Astrocyte (in vitro differentiated cells and primary cell): ENCODE measurements at regions not wholly inside any gene's neighbourhood (a gene's known extent, or its start where the extent isn't known, plus 50 kb on each side); places are given as distances from the start of the nearest gene placed in this dataset.

Source experiments
- EZH2 ChIP-seq: IDR thresholded peaks from 2 replicates; pipeline ENCODE4 v1.6.1; 2012; ENCODE audit warnings: mild to moderate bottlenecking, low read length, inconsistent platforms; ENCODE audit not compliant: insufficient read depth
- TF ChIP-seq, protein P1 (sequence below): IDR thresholded peaks from 2 replicates; pipeline ENCODE4 v1.5.1; 2011; ENCODE audit warnings: low read depth, mild to moderate bottlenecking, inconsistent platforms, low read length, moderate library complexity; ENCODE audit not compliant: insufficient read depth

DNA sequence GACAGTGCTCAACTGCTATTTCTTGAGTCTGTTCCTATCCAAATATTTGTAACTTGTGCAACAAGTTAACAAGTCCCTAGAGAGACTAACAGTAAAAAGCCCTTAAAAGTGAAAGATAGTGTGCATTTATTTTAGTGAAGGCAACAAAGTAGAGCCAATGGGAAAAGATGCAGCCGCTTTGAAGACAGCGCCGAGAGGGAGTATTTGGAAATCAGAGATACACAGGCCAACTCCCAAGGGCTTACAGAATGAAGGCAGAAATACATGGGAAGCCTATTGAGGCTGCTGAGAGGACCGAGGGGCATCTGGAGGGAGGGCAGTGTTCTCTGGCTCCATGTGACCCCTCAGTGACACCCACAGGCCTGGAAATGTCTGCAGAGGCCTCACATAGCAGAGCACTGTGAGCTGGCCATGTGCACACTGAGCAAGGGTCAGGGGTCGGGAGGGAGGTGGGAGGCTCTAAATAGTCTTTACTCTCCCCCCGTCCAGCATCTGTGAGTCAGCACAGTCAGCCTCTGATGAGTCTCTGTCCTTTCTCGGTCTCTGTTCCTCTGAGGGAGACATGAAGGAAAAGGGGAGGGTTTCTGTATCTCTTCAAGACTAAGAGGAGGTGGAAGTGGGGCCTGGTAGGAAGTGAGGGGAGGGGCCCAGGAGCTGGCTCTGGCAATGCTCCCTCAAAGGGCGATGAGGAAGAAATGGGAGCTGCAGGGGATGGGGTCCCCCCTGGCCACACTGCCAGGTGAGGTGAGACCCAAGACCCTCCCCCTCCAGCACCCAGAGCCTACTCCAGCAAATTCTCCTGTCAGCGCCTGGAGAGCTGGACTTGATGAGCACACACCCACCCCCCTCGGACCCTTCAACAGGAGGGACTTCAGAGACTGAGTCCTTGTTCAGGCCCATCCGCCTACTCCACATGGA, 133.6 kb downstream of the SP3 start:
- TF ChIP-seq, protein P1, sequence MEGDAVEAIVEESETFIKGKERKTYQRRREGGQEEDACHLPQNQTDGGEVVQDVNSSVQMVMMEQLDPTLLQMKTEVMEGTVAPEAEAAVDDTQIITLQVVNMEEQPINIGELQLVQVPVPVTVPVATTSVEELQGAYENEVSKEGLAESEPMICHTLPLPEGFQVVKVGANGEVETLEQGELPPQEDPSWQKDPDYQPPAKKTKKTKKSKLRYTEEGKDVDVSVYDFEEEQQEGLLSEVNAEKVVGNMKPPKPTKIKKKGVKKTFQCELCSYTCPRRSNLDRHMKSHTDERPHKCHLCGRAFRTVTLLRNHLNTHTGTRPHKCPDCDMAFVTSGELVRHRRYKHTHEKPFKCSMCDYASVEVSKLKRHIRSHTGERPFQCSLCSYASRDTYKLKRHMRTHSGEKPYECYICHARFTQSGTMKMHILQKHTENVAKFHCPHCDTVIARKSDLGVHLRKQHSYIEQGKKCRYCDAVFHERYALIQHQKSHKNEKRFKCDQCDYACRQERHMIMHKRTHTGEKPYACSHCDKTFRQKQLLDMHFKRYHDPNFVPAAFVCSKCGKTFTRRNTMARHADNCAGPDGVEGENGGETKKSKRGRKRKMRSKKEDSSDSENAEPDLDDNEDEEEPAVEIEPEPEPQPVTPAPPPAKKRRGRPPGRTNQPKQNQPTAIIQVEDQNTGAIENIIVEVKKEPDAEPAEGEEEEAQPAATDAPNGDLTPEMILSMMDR: no peak
- no peak for TF ChIP-seq EZH2
